CD14-positive monocyte (primary cell): ENCODE measurements at regions not wholly inside any gene's neighbourhood (a gene's known extent, or its start where the extent isn't known, plus 50 kb on each side); places are given as distances from the start of the nearest gene placed in this dataset.

Experiments
- DNase-seq, 3 donors: peaks; one replicate each; pipeline ENCODE4 v3.0.0-alpha.2; 2011 to 2022
- H2AFZ ChIP-seq: 2 replicates; pipeline ENCODE4 v1.6.0; 2012; ENCODE audit warnings: mild to moderate bottlenecking, low read depth, low read length, inconsistent platforms; ENCODE audit not compliant: insufficient read depth, poor library complexity, severe bottlenecking
- H3K27ac ChIP-seq, 2 donors: 1 replicate in 1 of 2; 2 replicates in 1 of 2; pipeline ENCODE4 v1.5.1; 2012 to 2013; ENCODE audit warnings: low read length in 2 of 2, control low read depth in 1 of 2, inconsistent platforms in 1 of 2, low read depth in 1 of 2, mild to moderate bottlenecking in 1 of 2
- H3K27me3 ChIP-seq, 2 donors: one replicate each; pipeline versions ENCODE4 v1.6.0 to v1.6.1; 2011 to 2013; ENCODE audit warnings: low read length in 2 of 2; ENCODE audit not compliant: control insufficient read depth in 2 of 2, insufficient read depth in 2 of 2
- H3K36me3 ChIP-seq, 2 donors: replicated peaks in 1 of 2; 1 replicate in 1 of 2; 2 replicates in 1 of 2; pipeline versions ENCODE4 v1.5.1 to v1.6.1; 2012 to 2013; ENCODE audit warnings: low read length in 2 of 2, control low read depth in 1 of 2, inconsistent platforms in 1 of 2, mild to moderate bottlenecking in 1 of 2; ENCODE audit not compliant: insufficient read depth in 2 of 2, control insufficient read depth in 1 of 2
- H3K4me1 ChIP-seq, 2 donors: 1 replicate in 1 of 2; 2 replicates in 1 of 2; pipeline versions ENCODE4 v1.5.1 to v1.6.1; 2012 to 2013; ENCODE audit warnings: low read length in 2 of 2, control low read depth in 1 of 2, inconsistent platforms in 1 of 2, mild to moderate bottlenecking in 1 of 2, moderate library complexity in 1 of 2; ENCODE audit not compliant: insufficient read depth in 2 of 2, control insufficient read depth in 1 of 2
- H3K4me2 ChIP-seq: replicated peaks from 2 replicates; pipeline ENCODE3; 2012; ENCODE audit warnings: low read length, moderate library complexity, mild to moderate bottlenecking; ENCODE audit not compliant: poor library complexity, severe bottlenecking; ENCODE audit errors: extremely low read depth
- H3K4me3 ChIP-seq, 3 experiments: fragments of 200-600 bp in 1 of 3; sonication (generic) in 1 of 3; replicated peaks in 1 of 3; 1 replicate in 2 of 3; 2 replicates in 1 of 3; pipeline ENCODE4 v1.5.1; 2011 to 2013; ENCODE audit warnings: low read length in 3 of 3, mild to moderate bottlenecking in 3 of 3, control low read depth in 2 of 3, low read depth in 2 of 3, inconsistent platforms in 1 of 3, moderate library complexity in 1 of 3
- H3K79me2 ChIP-seq: 2 replicates; pipeline ENCODE4 v1.6.0; 2012; ENCODE audit warnings: mild to moderate bottlenecking, control low read depth, inconsistent platforms, low read length, moderate library complexity; ENCODE audit not compliant: insufficient read depth
- H3K9ac ChIP-seq: 2 replicates; pipeline ENCODE4 v1.6.0; 2017; ENCODE audit warnings: low read length, mild to moderate bottlenecking; ENCODE audit not compliant: insufficient read depth, poor library complexity, severe bottlenecking
- H3K9me3 ChIP-seq, 2 donors: replicated peaks in 1 of 2; 1 replicate in 1 of 2; 2 replicates in 1 of 2; pipeline versions ENCODE4 v1.5.1 to v1.6.1; 2012 to 2013; ENCODE audit warnings: low read length in 2 of 2, control low read depth in 1 of 2; ENCODE audit not compliant: control insufficient read depth in 1 of 2, insufficient read depth in 1 of 2
- H4K20me1 ChIP-seq: 2 replicates; pipeline ENCODE4 v1.6.0; 2012; ENCODE audit warnings: mild to moderate bottlenecking, low read length, control low read depth, moderate library complexity; ENCODE audit not compliant: insufficient read depth
- H3K27ac Mint-ChIP-seq, 7 donors: one replicate each; pipeline ENCODE4 v1.8.0; 2020; ENCODE audit warnings: mild to moderate bottlenecking in 7 of 7, mixed read lengths in 7 of 7, moderate library complexity in 6 of 7, inconsistent platforms in 2 of 7
- H3K27me3 Mint-ChIP-seq, 3 donors: one replicate each; pipeline ENCODE4 v1.8.0; 2021 to 2022; ENCODE audit warnings: low read depth in 3 of 3, mild to moderate bottlenecking in 3 of 3, mixed read lengths in 3 of 3, moderate library complexity in 3 of 3, inconsistent platforms in 1 of 3
- H3K36me3 Mint-ChIP-seq, 2 donors: one replicate each; pipeline ENCODE4 v1.8.0; 2020; ENCODE audit warnings: mixed read lengths in 2 of 2, inconsistent platforms in 1 of 2, mild to moderate bottlenecking in 1 of 2
- H3K4me1 Mint-ChIP-seq: one replicate; pipeline ENCODE4 v1.8.0; 2020; ENCODE audit warnings: mild to moderate bottlenecking, mixed read lengths
- H3K4me3 Mint-ChIP-seq, 2 donors: one replicate each; pipeline ENCODE4 v1.8.0; 2020; ENCODE audit warnings: mild to moderate bottlenecking in 2 of 2, mixed read lengths in 2 of 2, moderate library complexity in 1 of 2
- H3K9me3 Mint-ChIP-seq, 7 donors: one replicate each; pipeline ENCODE4 v1.8.0; 2020 to 2022; ENCODE audit warnings: mixed read lengths in 7 of 7, mild to moderate bottlenecking in 6 of 7, moderate library complexity in 6 of 7, inconsistent platforms in 2 of 7
- WGBS: methylation state at CpG from one replicate; pipeline ENCODE4 v1.1.5; 2013; ENCODE audit warnings: missing lambda C conversion rate; ENCODE audit not compliant: insufficient coverage; 5-methylcytosine and 5-hydroxymethylcytosine counted together
- intact Hi-C, 2 donors: fragments of 100-400 bp; cut with micrococcal nuclease; formaldehyde crosslinking; loops; one replicate each; pipeline versions ENCODE4 v1.15.0 to v1.15.1; 2023
- TF ChIP-seq, protein P1 (sequence below): fragments of 200-600 bp; IDR thresholded peaks from one replicate; pipeline ENCODE4 v1.8.0; 2022; ENCODE audit warnings: antibody characterized with exemption, mild to moderate bottlenecking

DNA sequence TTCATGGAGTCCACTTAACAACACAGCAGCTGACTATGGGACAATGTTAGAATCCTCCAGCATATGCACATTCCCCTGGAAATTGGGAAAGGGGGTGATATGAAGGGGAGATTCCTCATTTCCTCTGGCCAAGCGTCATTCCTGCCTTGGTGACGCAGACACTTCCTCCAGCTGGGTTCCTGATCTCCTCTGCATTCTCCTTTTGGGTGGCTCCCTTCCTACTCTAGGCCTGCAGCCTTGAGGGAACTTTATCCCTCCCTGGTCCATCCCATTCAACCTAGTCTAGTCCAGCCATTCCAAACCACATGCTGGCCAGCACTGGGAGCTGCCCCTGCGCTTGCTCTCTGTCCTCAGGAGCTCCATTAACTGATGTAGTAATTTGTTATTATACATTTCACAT, 216.8 kb downstream of the VAPA start:
- Mint-ChIP-seq H3K36me3 (peaks cover 0 to 6% of the 10 kb centered on the region in 2 donors), H3K9me3 (peaks cover 0 to 2% (median 0%) of the 10 kb centered on the region in 7 donors), H3K4me1 (peaks cover 26% of the 10 kb centered on the region), H3K27ac (peak overlapping the region in 4 of 7 donors; percentile 9 to 82 (median 50)), H3K27me3 (peaks cover 17 to 21% (median 20%) of the 10 kb centered on the region in 3 donors), H3K4me3 (peak overlapping the region in 1 of 2 donors; percentile 51)
- H3K9me3 ChIP-seq: no peaks in the 10 kb centered on the region
- peak in 2 of 3 donors; percentile 43 to 80 for DNase-seq
- H3K36me3 ChIP-seq: no peaks in the 10 kb centered on the region
- no peaks in the 10 kb centered on the region for H4K20me1 ChIP-seq
- TF ChIP-seq, protein P1, sequence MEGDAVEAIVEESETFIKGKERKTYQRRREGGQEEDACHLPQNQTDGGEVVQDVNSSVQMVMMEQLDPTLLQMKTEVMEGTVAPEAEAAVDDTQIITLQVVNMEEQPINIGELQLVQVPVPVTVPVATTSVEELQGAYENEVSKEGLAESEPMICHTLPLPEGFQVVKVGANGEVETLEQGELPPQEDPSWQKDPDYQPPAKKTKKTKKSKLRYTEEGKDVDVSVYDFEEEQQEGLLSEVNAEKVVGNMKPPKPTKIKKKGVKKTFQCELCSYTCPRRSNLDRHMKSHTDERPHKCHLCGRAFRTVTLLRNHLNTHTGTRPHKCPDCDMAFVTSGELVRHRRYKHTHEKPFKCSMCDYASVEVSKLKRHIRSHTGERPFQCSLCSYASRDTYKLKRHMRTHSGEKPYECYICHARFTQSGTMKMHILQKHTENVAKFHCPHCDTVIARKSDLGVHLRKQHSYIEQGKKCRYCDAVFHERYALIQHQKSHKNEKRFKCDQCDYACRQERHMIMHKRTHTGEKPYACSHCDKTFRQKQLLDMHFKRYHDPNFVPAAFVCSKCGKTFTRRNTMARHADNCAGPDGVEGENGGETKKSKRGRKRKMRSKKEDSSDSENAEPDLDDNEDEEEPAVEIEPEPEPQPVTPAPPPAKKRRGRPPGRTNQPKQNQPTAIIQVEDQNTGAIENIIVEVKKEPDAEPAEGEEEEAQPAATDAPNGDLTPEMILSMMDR: no peak
- H2AFZ ChIP-seq: no peak overlapping the region
- WGBS: 0% methylated on average over 1 of the region's 3 CpGs
- peaks cover 0 to 14% of the 10 kb centered on the region in 2 donors for H3K27me3 ChIP-seq
- peaks cover 18 to 27% of the 10 kb centered on the region in 2 donors for H3K4me1 ChIP-seq
- H3K27ac ChIP-seq: no peak overlapping the region
- intact Hi-C loops: no loop called here
- H3K4me3 ChIP-seq: no peak overlapping the region
- H3K79me2 ChIP-seq: no peaks in the 10 kb centered on the region
- no peak overlapping the region for H3K9ac ChIP-seq
- H3K4me2 ChIP-seq: no peak overlapping the region

DNA sequence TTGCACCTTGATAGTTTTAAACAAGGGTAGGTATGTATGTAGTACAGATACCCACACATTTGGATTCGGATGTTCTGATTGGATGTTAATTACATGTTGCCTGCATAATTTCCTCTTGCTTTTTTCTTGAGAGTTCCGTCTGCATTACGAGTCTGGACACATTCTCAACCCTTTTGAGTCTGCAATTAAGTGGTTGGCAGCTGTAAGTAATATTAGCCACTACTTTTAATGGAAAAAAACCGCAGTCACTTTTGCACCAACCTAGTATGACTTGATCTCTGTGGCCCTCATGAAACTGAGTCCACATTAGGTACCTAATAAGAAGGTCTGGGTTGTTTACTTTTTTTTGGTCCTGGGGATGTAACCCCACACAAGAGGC, 217.3 kb downstream of the VAPA start:
- Histone ChIP-seq H3K4me3 (peak overlapping the region in 1 of 3 experiments; percentile 64), H3K36me3 (no peaks in the 10 kb centered on the region), H3K9ac (no peak overlapping the region), H2AFZ (no peak overlapping the region), H3K27ac (no peak overlapping the region), H3K9me3 (no peaks in the 10 kb centered on the region), H3K79me2 (no peaks in the 10 kb centered on the region), H3K27me3 (peaks cover 0 to 14% of the 10 kb centered on the region in 2 donors), H3K4me2 (peak overlapping the region; percentile 80), H3K4me1 (peaks cover 18 to 27% of the 10 kb centered on the region in 2 donors), H4K20me1 (no peaks in the 10 kb centered on the region)
- Mint-ChIP-seq H3K9me3 (peaks cover 0 to 2% (median 0%) of the 10 kb centered on the region in 7 donors), H3K27ac (peak overlapping the region in 1 of 7 donors; percentile 41), H3K36me3 (peaks cover 0 to 6% of the 10 kb centered on the region in 2 donors), H3K27me3 (peaks cover 17 to 21% (median 20%) of the 10 kb centered on the region in 3 donors), H3K4me3 (peak overlapping the region in 1 of 2 donors; percentile 89), H3K4me1 (peaks cover 25% of the 10 kb centered on the region)
- intact Hi-C loops: no loop called here
- DNase-seq: no peak
- no CpG with 5 or more reads among the region's 4 CpGs for WGBS
- TF ChIP-seq, protein P1: no peak
